Liver (tissue), 8 donors: ENCODE measurements at regions not wholly inside any gene's neighbourhood (a gene's known extent, or its start where the extent isn't known, plus 50 kb on each side); places are given as distances from the start of the nearest gene placed in this dataset.
A peak's percentile ranks its signal among the peaks of the same experiment; 100 is the strongest.
"Not testable (repeated sequence)": the region's sequence is repeated elsewhere in the genome, so short reads cannot be mapped to it uniquely, and the experiment has no call there.

ENCODE experiments used
- DNase-seq: peaks from one replicate; pipeline ENCODE4 v3.0.0-alpha.2; 2017; ENCODE audit warnings: low spot score
- H3K27ac ChIP-seq, 2 donors: one replicate each; pipeline ENCODE4 v1.7.0; 2013; ENCODE audit warnings: inconsistent platforms in 2 of 2, low read length in 2 of 2, control low read depth in 1 of 2, low read depth in 1 of 2, mild to moderate bottlenecking in 1 of 2
- H3K27me3 ChIP-seq, 4 donors: one replicate each; pipeline versions ENCODE4 v1.6.1 to v1.7.0; 2013; ENCODE audit warnings: low read length in 3 of 4, inconsistent platforms in 1 of 4, mild to moderate bottlenecking in 1 of 4, moderate library complexity in 1 of 4; ENCODE audit not compliant: control insufficient read depth in 4 of 4, insufficient read depth in 4 of 4
- H3K36me3 ChIP-seq, 4 donors: one replicate each; pipeline versions ENCODE4 v1.6.1 to v1.7.0; 2013; ENCODE audit warnings: low read length in 3 of 4, mild to moderate bottlenecking in 3 of 4, low read depth in 1 of 4, moderate library complexity in 1 of 4; ENCODE audit not compliant: control insufficient read depth in 4 of 4, insufficient read depth in 3 of 4
- H3K4me1 ChIP-seq, 4 donors: one replicate each; pipeline versions ENCODE4 v1.6.1 to v1.7.0; 2013; ENCODE audit warnings: low read length in 3 of 4, mild to moderate bottlenecking in 3 of 4, moderate library complexity in 1 of 4; ENCODE audit not compliant: control insufficient read depth in 4 of 4, insufficient read depth in 4 of 4
- H3K4me3 ChIP-seq, 3 donors: one replicate each; pipeline versions ENCODE4 v1.6.1 to v1.7.0; 2013; ENCODE audit warnings: low read length in 3 of 3, control low read depth in 1 of 3, low read depth in 1 of 3, mild to moderate bottlenecking in 1 of 3
- H3K9ac ChIP-seq, 2 donors: one replicate each; pipeline ENCODE4 v1.7.0; 2013; ENCODE audit warnings: low read length in 2 of 2, mild to moderate bottlenecking in 2 of 2, moderate library complexity in 2 of 2, control low read depth in 1 of 2, low read depth in 1 of 2
- H3K9me3 ChIP-seq, 4 donors: one replicate each; pipeline versions ENCODE4 v1.6.1 to v1.7.0; 2013; ENCODE audit warnings: low read length in 3 of 4; ENCODE audit not compliant: control insufficient read depth in 4 of 4
- FOXA1 ChIP-seq: IDR thresholded peaks from 2 replicates; pipeline ENCODE4 v1.6.1; 2016; ENCODE audit warnings: antibody characterized with exemption
- FOXA2 ChIP-seq: IDR thresholded peaks from 2 replicates; pipeline ENCODE4 v1.6.1; 2016; ENCODE audit warnings: antibody characterized with exemption
- GABPA ChIP-seq, 2 donors: IDR thresholded peaks in 1 of 2; conservative IDR thresholded peaks in 1 of 2; 2 replicates each; pipeline ENCODE4 v1.6.1; 2016; ENCODE audit warnings: antibody characterized with exemption in 2 of 2, mild to moderate bottlenecking in 1 of 2, moderate library complexity in 1 of 2
- HNF4A ChIP-seq, 2 donors: conservative IDR thresholded peaks; 2 replicates each; pipeline ENCODE4 v1.6.1; 2016; ENCODE audit warnings: antibody characterized with exemption in 2 of 2, mild to moderate bottlenecking in 2 of 2
- HNF4G ChIP-seq: IDR thresholded peaks from 2 replicates; pipeline ENCODE4 v1.6.1; 2016; ENCODE audit warnings: antibody characterized with exemption
- JUND ChIP-seq, 2 donors: IDR thresholded peaks; 2 replicates each; pipeline ENCODE4 v1.6.1; 2016; ENCODE audit warnings: antibody characterized with exemption in 2 of 2
- RAD21 ChIP-seq, 2 donors: IDR thresholded peaks; 2 replicates each; pipeline ENCODE4 v1.6.1; 2016; ENCODE audit warnings: antibody characterized with exemption in 2 of 2, mild to moderate bottlenecking in 2 of 2
- RXRA ChIP-seq, 2 donors: IDR thresholded peaks; 2 replicates each; pipeline ENCODE4 v1.6.1; 2017 to 2018; ENCODE audit warnings: antibody characterized with exemption in 2 of 2, mild to moderate bottlenecking in 1 of 2
- SP1 ChIP-seq: IDR thresholded peaks from 2 replicates; pipeline ENCODE4 v1.6.1; 2018; ENCODE audit warnings: antibody characterized with exemption, mild to moderate bottlenecking
- TAF1 ChIP-seq: conservative IDR thresholded peaks from 2 replicates; pipeline ENCODE4 v1.6.1; 2016; ENCODE audit warnings: antibody characterized with exemption, mild to moderate bottlenecking
- YY1 ChIP-seq: IDR thresholded peaks from 2 replicates; pipeline ENCODE4 v1.6.1; 2016; ENCODE audit warnings: antibody characterized with exemption, mild to moderate bottlenecking
- WGBS: extraction: QIAGEN DNeasy Blood & Tissue Kit; methylation state at CpG from one replicate; pipeline ENCODE4 v1.1.7; 2013; 5-methylcytosine and 5-hydroxymethylcytosine counted together
- TF ChIP-seq, protein P1 (sequence below): IDR thresholded peaks from 2 replicates; pipeline ENCODE4 v1.6.1; 2016; ENCODE audit warnings: antibody characterized with exemption
- TF ChIP-seq, protein P2 (sequence below): IDR thresholded peaks from 2 replicates; pipeline ENCODE4 v1.6.1; 2016; ENCODE audit warnings: antibody characterized with exemption, mild to moderate bottlenecking
- TF ChIP-seq, protein P3 (sequence below): IDR thresholded peaks from 2 replicates; pipeline ENCODE4 v1.6.1; 2016; ENCODE audit warnings: antibody characterized with exemption
- TF ChIP-seq, protein P4 (sequence below): fragments of 150-350 bp; IDR thresholded peaks from 2 replicates; pipeline ENCODE4 v1.5.1; 2017; ENCODE audit warnings: improper control_type of control experiment, low read depth, low read length; ENCODE audit not compliant: missing input control
- TF ChIP-seq, protein P5 (sequence below): IDR thresholded peaks from 2 replicates; pipeline ENCODE4 v1.6.1; 2016; ENCODE audit warnings: antibody characterized with exemption
- donor health status: healthy.
- donor health status: healthy.
- donor health status: healthy.
- donor health status: healthy.
- donor health status: healthy.

DNA sequence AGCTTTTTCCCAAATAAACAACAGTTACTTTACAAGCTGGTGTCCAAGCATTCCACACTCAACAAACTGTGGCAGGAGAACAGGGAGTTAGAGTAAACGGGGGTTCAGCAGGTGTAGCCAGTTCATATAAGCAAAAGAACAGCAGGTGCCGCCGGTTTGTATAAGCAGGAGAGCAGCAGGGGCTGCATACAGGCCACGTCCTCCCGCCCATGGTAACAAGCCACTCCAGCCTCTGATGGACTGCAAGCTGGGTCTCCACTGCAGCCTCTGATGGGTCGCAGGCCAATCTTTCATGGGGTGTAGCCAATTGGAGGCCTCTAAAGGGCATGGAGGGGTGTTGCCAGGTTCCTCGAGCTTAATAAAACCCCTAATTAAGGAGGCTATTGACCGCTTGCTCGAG lies 189.3 kb downstream of the ANKRD30B start:
- no peak overlapping the region for H3K9ac ChIP-seq
- H3K4me1 ChIP-seq: no peaks in the 10 kb centered on the region
- no peaks in the 10 kb centered on the region for H3K27me3 ChIP-seq
- H3K27ac ChIP-seq: no peak overlapping the region
- TF ChIP-seq, protein P1, sequence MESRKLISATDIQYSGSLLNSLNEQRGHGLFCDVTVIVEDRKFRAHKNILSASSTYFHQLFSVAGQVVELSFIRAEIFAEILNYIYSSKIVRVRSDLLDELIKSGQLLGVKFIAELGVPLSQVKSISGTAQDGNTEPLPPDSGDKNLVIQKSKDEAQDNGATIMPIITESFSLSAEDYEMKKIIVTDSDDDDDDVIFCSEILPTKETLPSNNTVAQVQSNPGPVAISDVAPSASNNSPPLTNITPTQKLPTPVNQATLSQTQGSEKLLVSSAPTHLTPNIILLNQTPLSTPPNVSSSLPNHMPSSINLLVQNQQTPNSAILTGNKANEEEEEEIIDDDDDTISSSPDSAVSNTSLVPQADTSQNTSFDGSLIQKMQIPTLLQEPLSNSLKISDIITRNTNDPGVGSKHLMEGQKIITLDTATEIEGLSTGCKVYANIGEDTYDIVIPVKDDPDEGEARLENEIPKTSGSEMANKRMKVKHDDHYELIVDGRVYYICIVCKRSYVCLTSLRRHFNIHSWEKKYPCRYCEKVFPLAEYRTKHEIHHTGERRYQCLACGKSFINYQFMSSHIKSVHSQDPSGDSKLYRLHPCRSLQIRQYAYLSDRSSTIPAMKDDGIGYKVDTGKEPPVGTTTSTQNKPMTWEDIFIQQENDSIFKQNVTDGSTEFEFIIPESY: no peak
- TF ChIP-seq HNF4A (conservative IDR thresholded peaks at IDR 0.05) (no peak), RXRA (IDR thresholded peaks at IDR 0.05) (no peak), RAD21 (IDR thresholded peaks at IDR 0.05) (no peak), HNF4G (no peak), GABPA (IDR thresholded peaks at IDR 0.05 in 1 of 2, conservative IDR thresholded peaks at IDR 0.05 in 1 of 2) (no peak), FOXA1 (no peak), SP1 (no peak), TAF1 (no peak)
- TF ChIP-seq, protein P2, sequence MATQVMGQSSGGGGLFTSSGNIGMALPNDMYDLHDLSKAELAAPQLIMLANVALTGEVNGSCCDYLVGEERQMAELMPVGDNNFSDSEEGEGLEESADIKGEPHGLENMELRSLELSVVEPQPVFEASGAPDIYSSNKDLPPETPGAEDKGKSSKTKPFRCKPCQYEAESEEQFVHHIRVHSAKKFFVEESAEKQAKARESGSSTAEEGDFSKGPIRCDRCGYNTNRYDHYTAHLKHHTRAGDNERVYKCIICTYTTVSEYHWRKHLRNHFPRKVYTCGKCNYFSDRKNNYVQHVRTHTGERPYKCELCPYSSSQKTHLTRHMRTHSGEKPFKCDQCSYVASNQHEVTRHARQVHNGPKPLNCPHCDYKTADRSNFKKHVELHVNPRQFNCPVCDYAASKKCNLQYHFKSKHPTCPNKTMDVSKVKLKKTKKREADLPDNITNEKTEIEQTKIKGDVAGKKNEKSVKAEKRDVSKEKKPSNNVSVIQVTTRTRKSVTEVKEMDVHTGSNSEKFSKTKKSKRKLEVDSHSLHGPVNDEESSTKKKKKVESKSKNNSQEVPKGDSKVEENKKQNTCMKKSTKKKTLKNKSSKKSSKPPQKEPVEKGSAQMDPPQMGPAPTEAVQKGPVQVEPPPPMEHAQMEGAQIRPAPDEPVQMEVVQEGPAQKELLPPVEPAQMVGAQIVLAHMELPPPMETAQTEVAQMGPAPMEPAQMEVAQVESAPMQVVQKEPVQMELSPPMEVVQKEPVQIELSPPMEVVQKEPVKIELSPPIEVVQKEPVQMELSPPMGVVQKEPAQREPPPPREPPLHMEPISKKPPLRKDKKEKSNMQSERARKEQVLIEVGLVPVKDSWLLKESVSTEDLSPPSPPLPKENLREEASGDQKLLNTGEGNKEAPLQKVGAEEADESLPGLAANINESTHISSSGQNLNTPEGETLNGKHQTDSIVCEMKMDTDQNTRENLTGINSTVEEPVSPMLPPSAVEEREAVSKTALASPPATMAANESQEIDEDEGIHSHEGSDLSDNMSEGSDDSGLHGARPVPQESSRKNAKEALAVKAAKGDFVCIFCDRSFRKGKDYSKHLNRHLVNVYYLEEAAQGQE: no peak
- TF ChIP-seq, protein P3, sequence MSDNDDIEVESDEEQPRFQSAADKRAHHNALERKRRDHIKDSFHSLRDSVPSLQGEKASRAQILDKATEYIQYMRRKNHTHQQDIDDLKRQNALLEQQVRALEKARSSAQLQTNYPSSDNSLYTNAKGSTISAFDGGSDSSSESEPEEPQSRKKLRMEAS: no peak
- TF ChIP-seq, protein P4, sequence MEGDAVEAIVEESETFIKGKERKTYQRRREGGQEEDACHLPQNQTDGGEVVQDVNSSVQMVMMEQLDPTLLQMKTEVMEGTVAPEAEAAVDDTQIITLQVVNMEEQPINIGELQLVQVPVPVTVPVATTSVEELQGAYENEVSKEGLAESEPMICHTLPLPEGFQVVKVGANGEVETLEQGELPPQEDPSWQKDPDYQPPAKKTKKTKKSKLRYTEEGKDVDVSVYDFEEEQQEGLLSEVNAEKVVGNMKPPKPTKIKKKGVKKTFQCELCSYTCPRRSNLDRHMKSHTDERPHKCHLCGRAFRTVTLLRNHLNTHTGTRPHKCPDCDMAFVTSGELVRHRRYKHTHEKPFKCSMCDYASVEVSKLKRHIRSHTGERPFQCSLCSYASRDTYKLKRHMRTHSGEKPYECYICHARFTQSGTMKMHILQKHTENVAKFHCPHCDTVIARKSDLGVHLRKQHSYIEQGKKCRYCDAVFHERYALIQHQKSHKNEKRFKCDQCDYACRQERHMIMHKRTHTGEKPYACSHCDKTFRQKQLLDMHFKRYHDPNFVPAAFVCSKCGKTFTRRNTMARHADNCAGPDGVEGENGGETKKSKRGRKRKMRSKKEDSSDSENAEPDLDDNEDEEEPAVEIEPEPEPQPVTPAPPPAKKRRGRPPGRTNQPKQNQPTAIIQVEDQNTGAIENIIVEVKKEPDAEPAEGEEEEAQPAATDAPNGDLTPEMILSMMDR: no peak
- TF ChIP-seq, protein P5, sequence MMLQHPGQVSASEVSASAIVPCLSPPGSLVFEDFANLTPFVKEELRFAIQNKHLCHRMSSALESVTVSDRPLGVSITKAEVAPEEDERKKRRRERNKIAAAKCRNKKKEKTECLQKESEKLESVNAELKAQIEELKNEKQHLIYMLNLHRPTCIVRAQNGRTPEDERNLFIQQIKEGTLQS: no peak
- no peaks in the 10 kb centered on the region for H3K9me3 ChIP-seq
- H3K36me3 ChIP-seq: no peaks in the 10 kb centered on the region
- peak; percentile 5 for DNase-seq
- no peak overlapping the region for H3K4me3 ChIP-seq
- 79% methylated on average over 9 of the region's 9 CpGs for WGBS

DNA sequence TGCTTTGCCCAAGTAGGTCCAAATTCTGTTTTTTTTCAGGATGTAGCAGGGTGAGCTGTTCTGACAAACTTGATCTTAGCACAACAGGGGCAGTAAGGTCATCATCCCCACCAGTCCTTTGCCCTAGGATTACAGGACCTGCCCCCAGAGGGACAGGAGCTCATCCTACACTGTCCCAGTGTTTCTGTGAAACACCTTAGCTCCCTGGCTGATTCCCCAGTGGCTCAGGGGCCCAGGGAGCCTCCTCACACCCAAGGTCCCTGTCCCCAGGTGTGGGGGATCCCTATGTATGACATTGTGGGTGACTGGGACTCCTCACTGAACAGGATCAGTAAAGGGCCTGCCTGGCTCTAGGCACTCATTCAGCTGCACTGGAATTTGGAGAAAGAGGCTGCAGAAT lies 191.2 kb downstream of the ANKRD30B start:
- TF ChIP-seq, protein P3: no peak
- TF ChIP-seq HNF4A (conservative IDR thresholded peaks at IDR 0.05) (no peak), YY1 (no peak), JUND (IDR thresholded peaks at IDR 0.05) (no peak), FOXA1 (no peak), FOXA2 (no peak)
- TF ChIP-seq, protein P1: no peak
- TF ChIP-seq, protein P4: no peak
- DNase-seq: no peak
- Histone ChIP-seq H3K27ac (no peak overlapping the region), H3K9ac (no peak overlapping the region), H3K9me3 (no peaks in the 10 kb centered on the region), H3K4me1 (no peaks in the 10 kb centered on the region), H3K36me3 (no peaks in the 10 kb centered on the region), H3K4me3 (no peak overlapping the region), H3K27me3 (no peaks in the 10 kb centered on the region)

DNA sequence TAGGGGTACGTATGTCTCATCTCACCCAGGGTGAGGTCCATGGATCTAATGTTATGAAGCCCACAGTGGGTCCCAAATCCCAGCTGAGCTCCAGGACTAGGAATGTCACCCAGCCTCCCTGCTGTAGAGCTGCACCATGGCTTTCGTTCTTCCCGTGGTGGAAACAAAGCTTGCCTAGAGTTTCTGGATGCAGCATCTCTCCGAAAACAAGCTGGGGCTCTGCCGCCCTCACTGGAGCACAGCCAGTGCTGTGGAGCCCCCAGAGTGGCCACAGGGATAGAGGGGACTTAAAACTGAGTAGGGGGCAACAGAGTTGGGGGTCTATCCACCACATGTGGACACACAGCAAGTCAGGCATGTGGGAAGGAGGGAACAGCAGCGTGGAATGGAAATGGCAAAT lies 192.1 kb downstream of the ANKRD30B start:
- not testable (repeated sequence) for H3K9me3 ChIP-seq, H3K27me3 ChIP-seq, H3K4me3 ChIP-seq, H3K36me3 ChIP-seq, H3K4me1 ChIP-seq, H3K27ac ChIP-seq, H3K9ac ChIP-seq, DNase-seq
- WGBS: 84% methylated on average over 6 of the region's 6 CpGs
